ENCODE measurements at regions not wholly inside any gene's neighbourhood (a gene's known extent, or its start where the extent isn't known, plus 50 kb on each side); places are given as distances from the start of the nearest gene placed in this dataset.

DNA sequence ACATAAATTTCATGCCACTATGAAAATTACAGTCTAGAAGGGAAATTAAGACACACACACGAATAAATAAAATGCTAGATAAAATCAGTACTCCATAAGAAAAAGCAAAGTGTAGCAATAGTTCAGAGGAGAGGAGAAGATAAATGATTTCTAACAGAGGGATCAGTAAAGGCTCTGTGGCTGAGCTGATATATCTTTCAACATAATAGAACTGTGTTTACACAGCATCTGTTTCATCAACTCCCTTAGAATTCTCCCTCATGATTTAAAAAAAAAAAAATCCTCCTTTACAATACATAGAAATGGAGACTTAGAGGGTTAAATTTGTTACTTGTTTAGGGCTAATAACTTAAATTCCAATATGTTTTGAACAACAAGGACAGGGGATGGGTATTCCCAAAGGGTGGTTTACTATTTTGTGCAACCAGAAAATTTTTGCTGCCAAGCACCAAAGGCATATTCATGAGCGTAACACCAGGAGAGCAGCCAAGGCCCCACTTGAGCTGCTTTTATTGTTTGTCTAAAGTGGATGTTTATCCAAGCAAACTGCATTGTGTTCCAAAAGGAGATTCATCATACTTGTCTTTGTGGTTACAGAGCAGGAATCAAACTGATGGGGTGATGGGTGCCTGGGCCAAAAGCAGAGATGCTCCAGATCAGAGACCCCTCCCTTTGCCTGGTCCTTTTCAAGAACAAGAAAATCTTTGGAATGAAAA, 162.7 kb downstream of the BMP4 start:
- no peak for DNase-seq

DNA sequence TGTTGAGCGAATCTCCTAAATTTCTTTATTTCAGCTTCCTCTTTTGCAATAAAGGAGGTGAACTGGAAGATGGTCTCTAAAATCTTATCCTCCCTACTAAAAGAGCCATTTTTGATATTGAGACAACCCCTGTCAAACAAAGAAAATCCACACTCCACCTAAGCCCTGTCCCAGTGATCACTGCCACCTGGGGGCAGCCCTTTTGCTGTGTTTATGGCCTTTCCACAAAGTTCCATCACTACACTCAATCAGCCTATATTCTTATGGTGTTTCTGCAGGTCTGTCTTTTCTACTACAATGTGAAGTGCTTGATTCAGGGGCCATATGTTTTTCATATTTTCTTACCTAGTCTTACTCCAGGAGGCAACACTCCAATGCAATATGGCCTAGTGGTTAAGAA, 163.7 kb downstream of the BMP4 start:
- DNase-seq: no peak

DNA sequence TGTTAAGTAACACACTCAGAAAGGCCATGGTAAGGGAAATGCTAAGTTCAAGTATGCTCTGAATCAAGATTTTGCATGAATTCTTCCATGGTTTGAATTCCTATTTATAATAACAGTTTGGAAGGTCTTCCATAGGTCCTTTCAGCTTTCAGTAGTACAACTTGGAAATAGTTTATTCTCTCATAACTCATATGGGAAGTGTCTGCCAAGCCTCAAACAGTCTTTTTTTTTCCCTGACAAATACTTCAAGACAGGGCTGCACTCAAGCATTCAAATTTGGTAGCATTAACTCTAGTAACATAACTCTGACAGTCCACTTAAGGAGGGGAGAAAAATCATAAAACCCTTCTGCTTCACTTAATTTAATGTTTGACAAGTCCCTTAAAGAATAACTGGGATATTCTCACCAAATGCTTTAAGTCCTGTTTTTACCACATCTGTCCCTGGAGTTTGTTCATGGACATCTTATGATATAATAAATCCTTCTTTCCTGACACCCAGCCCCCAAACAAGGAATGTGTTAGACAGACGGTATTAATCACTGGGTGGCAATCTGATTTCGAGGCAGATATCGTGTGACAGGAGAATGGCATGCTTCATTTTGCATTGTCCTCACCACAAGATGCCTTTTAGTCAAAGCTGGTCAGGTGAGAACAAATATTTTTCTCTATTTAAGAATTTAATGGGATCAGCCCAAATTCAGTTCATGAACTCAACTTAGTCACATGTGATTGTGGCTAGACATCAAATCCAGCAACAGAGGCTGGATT, 165.7 kb downstream of the BMP4 start:
- no peak for DNase-seq

DNA sequence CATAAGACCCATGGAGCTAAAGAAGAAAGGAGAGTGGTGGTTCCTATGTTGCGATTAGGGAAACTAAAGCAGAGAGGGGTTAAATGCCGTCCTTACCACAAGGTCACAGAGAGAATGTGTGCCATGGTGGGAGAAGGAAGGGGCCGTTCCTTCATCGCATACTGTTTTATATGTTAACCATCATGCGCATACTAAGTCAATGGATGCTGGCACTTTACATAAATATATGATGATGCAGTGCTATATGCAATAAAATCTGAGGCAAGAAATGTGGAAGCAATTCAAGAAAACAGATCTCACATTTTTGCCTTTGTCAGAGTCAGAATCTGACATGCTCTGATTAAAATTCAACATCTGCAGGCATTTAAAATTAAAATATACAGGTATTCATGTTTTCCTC, 168.1 kb downstream of the BMP4 start:
- DNase-seq: no peak

DNA sequence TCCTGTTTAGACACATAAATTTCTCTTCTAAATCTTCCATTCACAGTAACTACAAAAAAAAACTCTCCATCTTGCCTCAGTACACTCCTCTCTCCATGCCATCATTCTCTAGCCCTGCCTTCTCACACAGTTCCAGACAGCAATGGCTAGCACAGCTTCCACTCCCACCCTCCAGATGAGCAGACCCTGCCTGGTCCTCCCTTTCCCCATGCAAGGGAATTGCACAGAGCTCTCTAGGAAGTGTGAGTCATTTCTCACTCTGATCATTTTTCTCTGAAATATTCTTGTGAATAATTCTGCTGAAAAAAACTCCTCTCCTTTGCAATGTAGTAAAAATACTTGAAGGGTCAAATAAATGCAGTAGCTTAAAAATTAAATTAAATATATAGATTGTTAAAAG, 170.6 kb downstream of the BMP4 start:
- DNase-seq: no peak

DNA sequence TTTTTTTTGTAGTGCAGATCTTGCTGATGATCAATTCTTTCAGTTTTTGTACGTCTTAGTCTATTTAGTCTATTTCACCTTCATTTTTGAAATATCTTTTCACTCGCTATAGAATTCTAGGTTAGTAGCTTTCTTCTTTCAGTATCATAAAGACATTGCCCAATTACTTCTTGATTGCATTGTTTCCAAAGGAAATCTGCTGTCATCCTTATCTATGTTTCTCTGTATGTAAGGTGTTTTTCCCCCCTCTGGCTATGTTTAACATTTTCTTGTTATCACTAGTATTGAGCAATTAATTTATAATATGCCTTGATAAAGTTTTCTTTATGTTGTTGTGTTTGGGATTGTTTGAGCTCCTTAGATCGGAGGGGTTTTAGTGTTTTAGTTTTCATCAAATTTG, 171.9 kb downstream of the BMP4 start:
- DNase-seq: no peak

DNA sequence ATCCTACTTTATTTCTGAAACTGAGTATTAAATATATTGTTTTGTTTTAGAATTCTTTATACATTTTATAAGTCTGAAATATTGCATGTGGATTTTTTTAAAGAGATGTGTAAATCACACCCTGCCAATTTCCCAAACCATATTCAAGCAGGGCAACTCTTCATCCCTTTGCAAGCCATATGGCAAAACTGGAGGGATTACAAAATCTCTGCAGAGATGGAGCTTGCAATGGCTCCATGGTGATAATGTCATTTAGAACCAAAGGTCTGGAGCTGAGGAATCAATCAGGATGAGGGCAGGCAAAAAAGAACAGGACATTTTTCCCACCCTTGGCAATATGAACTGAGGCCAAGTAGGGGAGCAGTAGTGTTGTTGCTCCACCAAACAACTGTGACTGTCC, 173.4 kb downstream of the BMP4 start:
- DNase-seq: no peak

DNA sequence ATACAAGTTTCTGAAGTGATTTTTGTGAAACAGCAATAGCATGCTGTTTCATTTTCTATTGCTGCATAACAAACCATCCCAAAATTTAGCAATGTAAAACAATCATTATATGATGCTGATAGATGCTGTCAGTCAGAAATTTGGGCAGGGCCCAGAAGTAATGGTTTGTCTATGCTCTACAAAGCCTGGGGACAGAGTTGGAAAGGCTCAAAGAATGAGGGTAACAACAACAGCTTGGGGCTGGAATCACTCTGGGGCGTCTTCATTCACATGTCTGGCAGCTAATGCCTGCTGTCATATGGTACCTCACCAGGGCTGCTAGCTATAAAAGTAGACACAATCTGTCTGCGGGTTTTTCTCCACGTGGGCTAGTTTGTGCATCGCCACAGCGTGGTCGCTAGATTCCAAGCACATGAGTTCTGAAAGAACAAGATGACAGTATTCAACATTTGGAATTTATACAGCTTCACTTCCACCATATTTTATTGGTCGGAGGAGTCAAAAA, 176.5 kb downstream of the BMP4 start:
- DNase-seq: no peak

DNA sequence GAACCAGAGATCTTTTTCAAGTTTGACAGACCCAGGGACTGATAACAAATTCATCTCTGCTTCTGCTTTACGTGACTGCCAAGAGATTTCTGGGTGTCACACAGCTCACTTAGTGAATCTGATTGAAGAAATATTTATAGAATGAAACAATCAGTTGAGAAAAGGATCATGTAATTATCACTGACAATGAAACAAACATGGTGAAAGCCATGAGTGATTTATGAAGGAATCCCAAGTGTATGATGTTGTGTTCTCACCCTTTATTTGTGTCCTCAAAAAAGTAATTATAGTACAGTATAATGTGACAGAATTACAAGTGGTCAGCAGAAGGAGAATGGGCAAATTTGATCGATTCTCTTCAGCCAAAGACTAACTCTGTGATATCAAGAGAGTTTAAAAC, 177.3 kb downstream of the BMP4 start:
- DNase-seq: no peak

DNA sequence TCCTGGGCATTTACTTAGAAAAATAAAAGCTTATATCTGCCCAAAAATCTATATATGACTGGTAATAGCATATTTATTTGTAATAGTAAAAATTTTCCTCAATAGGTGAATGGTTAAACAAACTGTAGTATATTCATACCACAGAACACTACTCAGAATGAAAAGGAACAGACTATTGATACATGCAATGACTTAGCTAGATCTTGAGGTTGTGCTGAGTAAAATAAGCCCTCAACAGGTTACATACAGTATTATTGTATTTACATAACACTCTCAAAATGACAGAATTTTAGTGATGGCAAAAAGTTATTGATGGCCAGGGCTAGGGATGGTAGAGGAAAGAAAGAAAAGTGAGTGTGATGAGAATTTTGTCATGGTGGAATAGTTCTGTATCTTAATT, 178.4 kb downstream of the BMP4 start:
- no peak for DNase-seq

DNA sequence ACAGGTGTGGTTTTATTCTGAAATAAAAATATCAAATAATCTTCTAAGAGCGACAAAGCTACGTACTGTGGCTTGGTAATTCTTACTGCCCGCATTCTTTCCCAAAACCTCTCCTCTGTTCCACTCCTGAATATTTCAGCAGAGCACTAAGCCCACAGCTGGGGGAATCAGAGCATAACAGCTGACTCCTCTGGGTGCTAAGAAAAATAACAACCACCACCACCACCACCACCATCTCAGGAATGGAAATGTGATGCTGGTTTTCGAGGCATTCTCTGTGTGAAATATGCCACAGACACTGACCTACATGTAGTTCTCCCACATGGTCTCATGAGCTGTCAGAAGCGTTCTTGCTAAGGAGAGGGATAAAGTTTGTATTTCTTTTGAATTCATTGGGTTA, 183.7 kb downstream of the BMP4 start:
- DNase-seq: no peak

DNA sequence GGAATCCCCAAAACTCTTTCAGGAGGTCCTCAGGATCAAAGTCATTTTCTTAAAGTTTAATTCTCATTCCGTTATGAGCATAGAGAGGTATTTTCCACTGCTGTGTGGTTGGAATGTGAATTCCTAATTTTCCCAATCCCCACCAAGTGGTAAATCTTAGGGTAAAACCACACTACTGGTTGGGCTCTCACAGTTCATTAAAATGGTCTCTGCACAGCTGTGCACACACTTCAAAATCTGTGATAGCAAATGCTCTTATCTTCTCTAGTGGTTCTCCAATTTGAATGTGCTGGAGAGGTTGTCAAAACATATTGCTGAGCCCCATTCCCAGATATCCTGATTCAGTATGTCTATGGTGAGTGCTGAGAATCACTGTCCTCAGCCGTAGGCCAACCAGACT, 189.1 kb downstream of the BMP4 start:
- DNase-seq: no peak

DNA sequence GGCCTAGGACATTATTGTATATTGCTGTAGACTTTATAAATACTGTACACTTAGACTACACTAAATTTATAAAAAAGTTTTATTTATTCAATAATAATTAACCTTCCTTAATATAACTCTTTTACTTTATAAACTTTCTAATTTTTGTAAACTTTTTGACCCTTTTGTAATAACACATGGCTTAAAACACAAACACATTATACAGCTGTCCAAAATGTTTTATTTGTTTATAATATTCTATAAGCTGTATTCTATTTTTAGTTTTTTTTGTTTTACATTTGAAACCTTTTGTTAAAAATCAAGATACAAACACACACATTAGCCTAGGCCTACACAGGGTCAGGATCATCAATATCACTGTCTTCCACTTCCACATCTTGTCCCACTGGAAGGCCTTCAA, 190.0 kb downstream of the BMP4 start:
- DNase-seq: no peak

DNA sequence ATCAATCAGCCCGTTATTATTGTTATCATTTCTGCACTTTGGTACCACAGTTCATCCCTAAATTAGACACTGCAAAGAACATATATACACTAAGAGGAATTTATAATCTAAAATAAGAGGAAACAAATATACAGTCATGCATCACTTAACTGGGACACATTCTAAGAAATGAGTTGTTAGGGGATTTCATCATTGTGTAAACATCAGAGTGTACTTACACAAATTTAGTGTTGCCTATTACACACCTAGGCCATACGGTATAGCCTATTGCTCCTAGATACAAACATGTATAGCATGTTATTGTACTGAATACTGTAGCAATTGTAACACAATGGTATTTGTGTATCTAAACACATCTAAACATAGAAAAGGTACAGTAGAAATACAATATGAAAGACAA, 190.5 kb downstream of the BMP4 start:
- DNase-seq: no peak

DNA sequence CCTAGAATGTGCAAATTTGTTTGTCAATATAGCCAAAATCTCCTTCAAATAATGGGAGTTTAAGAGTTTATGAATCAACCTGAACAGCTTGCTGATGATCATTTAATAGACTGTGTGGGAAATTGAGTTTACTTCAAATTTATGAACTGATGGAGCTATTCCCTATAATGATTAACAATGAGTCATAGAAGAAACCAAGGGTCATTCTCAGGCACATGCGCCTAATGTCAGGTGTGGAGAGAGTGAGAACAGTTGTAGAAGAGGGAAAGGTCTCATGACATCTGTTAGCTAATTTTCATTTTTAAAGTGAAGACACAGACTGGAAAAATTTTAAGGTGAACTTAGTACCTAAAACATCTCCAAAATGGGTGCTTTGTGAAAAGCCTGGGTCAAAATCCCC, 191.8 kb downstream of the BMP4 start:
- DNase-seq: no peak

DNA sequence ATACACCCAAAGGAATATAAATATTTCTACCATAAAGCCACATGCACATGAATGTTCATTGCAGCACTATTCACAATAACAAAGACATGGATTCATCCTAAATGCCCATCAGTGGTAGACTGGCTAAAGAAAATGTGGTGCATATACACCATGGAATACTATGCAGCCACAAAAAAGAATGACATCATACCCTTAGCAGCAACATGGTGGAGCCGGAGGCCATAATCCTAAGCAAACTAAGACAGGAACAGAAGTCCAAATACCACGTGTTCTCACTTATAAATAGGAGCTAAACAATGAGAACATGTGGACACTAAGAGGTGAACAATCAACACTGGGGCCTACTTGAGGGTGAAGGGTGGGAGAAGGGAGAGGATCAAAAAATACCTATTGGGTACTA, 198.5 kb downstream of the BMP4 start:
- DNase-seq: no peak

DNA sequence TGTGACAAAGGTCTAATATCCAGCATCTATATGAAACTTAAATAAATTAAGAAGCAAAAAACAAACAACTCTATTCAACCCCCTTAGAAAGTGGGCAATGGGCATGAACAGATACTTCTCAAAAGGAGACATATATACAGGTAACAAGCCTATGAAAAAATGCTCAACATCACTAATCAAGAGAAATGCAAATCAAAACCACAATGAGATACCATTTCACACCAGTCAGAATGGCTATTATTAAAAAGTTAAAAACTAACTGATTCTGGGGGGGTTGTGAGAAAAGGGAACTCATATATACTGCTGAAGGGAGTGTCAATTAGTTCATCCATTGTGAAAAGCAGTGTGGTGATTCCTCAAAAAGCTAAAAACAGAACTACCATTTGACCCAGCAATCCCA, 198.9 kb downstream of the BMP4 start:
- DNase-seq: no peak

DNA sequence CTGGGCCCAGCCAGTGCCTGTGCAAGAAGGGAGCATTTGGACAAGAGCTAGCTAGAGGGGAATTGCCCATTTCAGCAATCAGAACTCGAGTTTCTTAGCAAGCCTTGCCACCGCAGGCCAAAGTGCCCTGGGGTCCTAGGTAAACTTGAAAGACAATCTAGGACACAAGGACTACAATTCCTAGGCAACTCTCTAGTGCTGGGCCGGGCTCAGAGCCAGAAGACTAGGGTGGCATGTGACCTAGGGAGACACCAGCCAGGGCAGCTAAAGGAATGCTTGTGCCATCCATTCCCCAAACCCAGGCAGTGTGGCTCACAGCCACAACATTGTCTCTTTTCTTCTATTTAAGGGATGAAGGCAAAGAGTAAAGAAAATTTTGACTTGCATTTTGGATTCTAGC, 205.0 kb downstream of the BMP4 start:
- no peak for DNase-seq

DNA sequence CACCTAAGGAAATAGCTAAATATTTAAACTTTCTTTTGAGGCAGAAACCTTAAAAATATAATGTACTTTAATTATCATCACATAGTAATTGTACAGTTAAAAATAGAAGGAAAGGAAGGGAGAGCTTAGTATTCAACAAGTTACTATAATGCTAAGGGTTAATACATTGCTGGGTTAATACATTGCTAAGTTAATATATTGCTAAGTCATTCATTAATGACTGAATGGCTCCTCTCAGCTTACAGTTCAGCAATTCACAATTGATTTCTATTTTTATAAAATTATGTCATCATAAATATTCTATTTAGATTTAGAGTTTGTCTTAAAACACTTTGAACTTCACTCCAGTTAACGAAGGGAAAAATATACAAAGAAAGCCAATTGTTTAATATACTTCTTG, 207.9 kb downstream of the BMP4 start:
- no peak for DNase-seq

DNA sequence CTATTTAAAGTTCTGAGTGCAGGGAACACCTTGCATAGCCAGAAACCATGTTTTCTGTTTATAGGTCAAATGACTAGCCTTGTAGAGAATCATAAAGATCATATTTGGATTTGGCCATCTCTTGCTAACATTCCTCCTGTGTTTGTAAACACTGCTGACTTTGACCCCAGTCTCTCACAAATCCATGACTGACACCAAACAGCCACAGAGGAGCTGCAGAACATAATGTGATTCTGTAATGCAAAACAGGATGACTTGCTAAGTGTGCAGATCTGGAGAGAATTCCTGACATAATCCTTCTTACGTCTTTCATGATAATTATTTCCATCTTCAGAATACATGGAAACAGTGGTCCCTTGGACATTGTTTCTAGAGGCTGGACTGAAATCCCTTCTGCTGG, 211.8 kb downstream of the BMP4 start:
- DNase-seq: no peak

DNA sequence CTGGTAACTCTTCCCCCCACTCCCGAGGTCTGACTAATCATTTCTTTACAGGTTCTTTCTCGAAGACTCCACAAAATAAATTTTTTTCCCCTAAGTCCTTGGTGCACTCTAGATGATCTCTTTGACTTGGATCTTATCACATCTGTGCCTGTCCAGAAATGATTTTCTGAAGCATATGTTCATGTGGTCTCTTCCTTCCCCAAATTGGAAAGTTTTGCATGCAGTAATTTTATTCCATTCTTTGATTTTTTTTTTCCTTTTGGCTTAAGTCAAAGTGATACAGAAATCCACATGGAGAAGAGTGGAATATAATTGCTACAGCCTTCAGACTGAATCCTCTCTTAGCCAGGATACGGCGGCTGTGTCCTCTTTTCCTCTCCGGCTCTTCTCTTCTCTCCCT, 213.3 kb downstream of the BMP4 start:
- DNase-seq: no peak

DNA sequence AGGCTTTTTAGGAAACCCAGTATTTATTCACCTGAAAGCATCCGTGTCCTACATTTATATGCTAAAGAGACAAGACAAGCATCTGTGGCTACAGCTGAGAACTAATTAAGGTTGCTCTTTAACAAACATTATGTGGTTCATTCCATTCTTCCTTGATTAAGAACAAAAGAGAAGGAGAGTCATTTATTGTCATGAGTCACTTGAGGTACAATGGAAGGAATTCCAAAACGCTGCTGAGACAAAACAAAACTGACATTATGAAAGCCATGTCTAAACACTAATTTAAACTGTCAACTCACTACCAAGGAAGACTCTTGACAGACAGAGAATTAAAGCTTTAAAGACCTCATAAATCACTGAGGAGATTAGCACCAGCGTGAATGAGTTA, 214.4 kb downstream of the BMP4 start:
- DNase-seq: no peak

DNA sequence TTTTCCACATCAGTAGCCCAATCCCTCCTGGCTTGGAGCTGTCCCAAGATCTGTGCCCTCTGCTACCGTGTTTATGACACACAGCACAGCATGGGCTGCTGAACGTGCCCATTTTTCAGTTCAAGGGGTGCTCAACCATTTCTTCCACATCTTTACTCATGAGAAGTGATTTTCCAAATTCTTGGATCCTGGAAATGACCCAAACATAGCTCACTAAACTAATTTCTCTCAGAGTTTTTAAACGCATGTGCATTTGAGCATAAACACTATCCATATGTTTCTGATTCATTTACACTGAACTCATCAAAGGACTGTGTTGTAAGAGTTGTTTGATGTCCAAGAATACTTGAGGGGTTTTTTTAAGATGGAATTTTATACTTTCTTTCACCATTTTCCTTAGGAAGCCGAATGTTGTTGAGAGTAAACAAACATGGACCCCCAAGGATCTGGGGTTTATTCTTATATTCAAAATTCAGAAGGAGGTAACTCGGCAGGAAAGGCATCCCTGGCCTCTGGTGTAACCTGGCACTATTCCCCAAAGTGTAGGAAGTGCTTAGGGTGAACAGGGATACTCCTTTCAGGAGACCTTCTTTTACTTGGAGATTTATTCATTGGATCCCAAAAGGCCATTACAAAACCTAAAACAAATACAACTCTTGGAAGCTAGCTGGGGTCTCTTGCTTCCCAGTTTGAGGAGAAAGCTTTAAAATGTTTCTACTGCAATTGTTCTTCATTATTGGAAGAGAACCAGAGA, 215.0 kb downstream of the BMP4 start:
- DNase-seq: no peak

DNA sequence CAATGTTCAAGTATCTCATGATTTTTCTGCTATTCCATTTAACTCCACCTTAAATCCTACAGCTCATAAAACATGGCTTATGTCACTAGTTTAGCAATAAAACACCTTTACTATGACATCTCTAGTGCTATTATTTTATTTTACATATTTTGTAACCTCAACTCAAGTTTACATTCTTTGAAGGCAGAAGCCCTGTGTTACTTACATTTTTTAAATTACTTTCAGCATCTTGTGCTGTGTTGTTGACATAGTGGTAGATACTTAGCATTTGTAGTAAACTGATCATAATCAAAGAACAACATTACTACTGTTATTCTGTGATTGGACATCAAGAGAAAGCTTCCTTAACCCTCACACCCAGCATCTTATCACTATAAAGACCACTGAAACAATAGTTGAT, 216.1 kb downstream of the BMP4 start:
- DNase-seq: no peak
